ENCODE measurements at regions not wholly inside any gene's neighbourhood (a gene's known extent, or its start where the extent isn't known, plus 50 kb on each side); places are given as distances from the start of the nearest gene placed in this dataset.

- TF ChIP-seq CTCF (IDR thresholded peaks at IDR 0.05; ENCODE audit: low read depth, low read length, poor library complexity, severe bottlenecking) = no peak
- TF ChIP-seq EZH2phosphoT487 (IDR thresholded peaks at IDR 0.05; ENCODE audit: borderline replicate concordance, low read length) = no peak
Measured at GRCh38 chr7:12905671-12906070, 218.2 kb downstream of the ARL4A start.

Measured in DOHH2 (cell line).